Stimulated activated CD4-positive, alpha-beta T cell treated with anti-CD3 and anti-CD28 coated beads, Interleukin-1b, Interleukin-23, amount 100 ng/mL, for 24 hours (primary cell): ENCODE measurements at regions not wholly inside any gene's neighbourhood (a gene's known extent, or its start where the extent isn't known, plus 50 kb on each side); places are given as distances from the start of the nearest gene placed in this dataset.

Experiments
- DNase-seq, 4 experiments: peaks; one replicate each; pipeline ENCODE4 v3.0.0-alpha.2; 2020; ENCODE audit warnings: low read depth in 4 of 4, low spot score in 1 of 4

- no peak for DNase-seq
These were observed 411.1 kb upstream of the LRATD1 start for GRCh38 chr2:14221466-14221865.

- no peak for DNase-seq
These were observed 408.9 kb upstream of the LRATD1 start for GRCh38 chr2:14223576-14223975.

- no peak for DNase-seq
These were observed 401.1 kb upstream of the LRATD1 start for GRCh38 chr2:14231391-14231898.

- DNase-seq = no peak
These were observed 400.3 kb upstream of the LRATD1 start for GRCh38 chr2:14232217-14232616.

GRCh38 chr2:14234911-14235310, 397.6 kb upstream of the LRATD1 start:
- no peak for DNase-seq

GRCh38 chr2:14235667-14236066, 396.9 kb upstream of the LRATD1 start:
- no peak for DNase-seq

- DNase-seq = no peak
These were observed 394.6 kb upstream of the LRATD1 start for GRCh38 chr2:14237902-14238301.

- no peak for DNase-seq
These were observed 392.9 kb upstream of the LRATD1 start for GRCh38 chr2:14239605-14240004.

GRCh38 chr2:14240868-14241267, 391.6 kb upstream of the LRATD1 start:
- DNase-seq = no peak

- DNase-seq = no peak
These were observed 386.6 kb upstream of the LRATD1 start for GRCh38 chr2:14245901-14246300.

- DNase-seq = no peak
These were observed 377.2 kb upstream of the LRATD1 start for GRCh38 chr2:14255135-14255820.

GRCh38 chr2:14256890-14257289, 375.6 kb upstream of the LRATD1 start:
- DNase-seq = no peak

GRCh38 chr2:14257801-14258507, 374.6 kb upstream of the LRATD1 start:
- DNase-seq = no peak

GRCh38 chr2:14261771-14262170, 370.7 kb upstream of the LRATD1 start:
- no peak for DNase-seq

GRCh38 chr2:14263053-14263452, 369.5 kb upstream of the LRATD1 start:
- no peak for DNase-seq

- no peak for DNase-seq
These were observed 362.4 kb upstream of the LRATD1 start for GRCh38 chr2:14270036-14270582.

GRCh38 chr2:14272396-14273075, 360.0 kb upstream of the LRATD1 start:
- DNase-seq = no peak

GRCh38 chr2:14273650-14274049, 358.9 kb upstream of the LRATD1 start:
- DNase-seq = no peak

GRCh38 chr2:14284244-14284643, 348.3 kb upstream of the LRATD1 start:
- DNase-seq = no peak

- DNase-seq = no peak
These were observed 346.7 kb upstream of the LRATD1 start for GRCh38 chr2:14285812-14286211.

- DNase-seq = no peak
These were observed 344.5 kb upstream of the LRATD1 start for GRCh38 chr2:14288016-14288415.

GRCh38 chr2:14292964-14293363, 339.6 kb upstream of the LRATD1 start:
- no peak for DNase-seq
